DND-41 (cell line): ENCODE measurements at regions not wholly inside any gene's neighbourhood (a gene's known extent, or its start where the extent isn't known, plus 50 kb on each side); places are given as distances from the start of the nearest gene placed in this dataset.

Experiments
- ATAC-seq: fragments of 200-7000 bp; cut with Tn5 transposase; 3 replicates; pipeline ENCODE4 v1.9.1; 2021; ENCODE audit warnings: low read depth; ENCODE audit not compliant: insufficient read depth
- DNase-seq: peaks from one replicate; pipeline ENCODE4 v3.0.0-alpha.2; 2020
- H2AFZ ChIP-seq: 2 replicates; pipeline ENCODE4 v1.6.0; 2012; ENCODE audit warnings: low read depth, low read length
- H3K27ac ChIP-seq: 2 replicates; pipeline ENCODE4 v1.5.1; 2012; ENCODE audit warnings: low read length, inconsistent platforms
- H3K27me3 ChIP-seq: fragments of 200-600 bp; sonication (generic); 2 replicates; pipeline ENCODE4 v1.6.0; 2012; ENCODE audit warnings: low read length, mild to moderate bottlenecking, inconsistent platforms; ENCODE audit not compliant: insufficient read depth, poor library complexity
- H3K36me3 ChIP-seq: 2 replicates; pipeline ENCODE4 v1.5.1; 2012; ENCODE audit warnings: low read length, inconsistent platforms; ENCODE audit not compliant: insufficient read depth
- H3K4me1 ChIP-seq: 2 replicates; pipeline ENCODE4 v1.5.1; 2012; ENCODE audit warnings: mild to moderate bottlenecking, low read length; ENCODE audit not compliant: insufficient read depth
- H3K4me2 ChIP-seq: 2 replicates; pipeline ENCODE4 v1.6.0; 2012; ENCODE audit warnings: mild to moderate bottlenecking, moderate library complexity, low read length, inconsistent platforms; ENCODE audit not compliant: insufficient read depth
- H3K4me3 ChIP-seq, 2 experiments: fragments of 200-600 bp in 1 of 2; shearing (Covaris generic) in 1 of 2; 2 replicates each; pipeline ENCODE4 v1.5.1; 2012 to 2016; ENCODE audit warnings: inconsistent platforms in 2 of 2, low read length in 2 of 2, mild to moderate bottlenecking in 2 of 2, low read depth in 1 of 2, moderate library complexity in 1 of 2
- H3K79me2 ChIP-seq: 2 replicates; pipeline ENCODE4 v1.6.0; 2012; ENCODE audit warnings: low read length, inconsistent platforms; ENCODE audit not compliant: insufficient read depth
- H3K9ac ChIP-seq: 2 replicates; pipeline ENCODE4 v1.6.0; 2012; ENCODE audit warnings: low read depth, mild to moderate bottlenecking, inconsistent platforms, low read length, moderate library complexity
- H3K9me3 ChIP-seq: 2 replicates; pipeline ENCODE4 v1.5.1; 2012; ENCODE audit warnings: low read length, moderate library complexity, mild to moderate bottlenecking, inconsistent platforms; ENCODE audit not compliant: insufficient read depth, severe bottlenecking
- H4K20me1 ChIP-seq: 2 replicates; pipeline ENCODE4 v1.6.0; 2012; ENCODE audit warnings: low read length; ENCODE audit not compliant: insufficient read depth
- EZH2 ChIP-seq: IDR thresholded peaks from 3 replicates; pipeline ENCODE4 v1.6.1; 2012; ENCODE audit warnings: borderline replicate concordance, low read depth, mild to moderate bottlenecking, moderate library complexity, low read length, inconsistent platforms; ENCODE audit not compliant: severe bottlenecking
- TF ChIP-seq, protein P1 (sequence below): IDR thresholded peaks from 2 replicates; pipeline ENCODE4 v1.5.1; 2012; ENCODE audit warnings: borderline replicate concordance, low read length, moderate library complexity, mild to moderate bottlenecking; ENCODE audit not compliant: poor library complexity, severe bottlenecking; ENCODE audit errors: extremely low read depth

DNA sequence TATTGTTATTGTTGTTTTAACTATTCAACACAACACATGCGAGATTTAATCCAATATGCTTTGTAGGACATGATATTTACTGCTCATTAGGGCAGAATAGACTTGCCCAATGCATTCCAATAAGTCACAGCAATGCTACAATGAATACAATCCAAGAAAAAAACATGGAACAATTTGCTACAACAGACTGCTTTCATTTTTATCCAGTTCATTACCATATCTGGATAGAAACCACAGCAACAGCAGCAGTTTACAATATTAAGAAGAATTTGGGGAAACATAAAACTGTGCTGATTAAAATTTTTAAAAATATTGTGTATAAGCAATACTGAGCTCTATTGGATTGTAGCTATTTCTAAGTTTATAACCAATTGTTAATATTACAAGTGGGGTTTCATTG, 833.0 kb downstream of the DIAPH3 start:
- no peak for TF ChIP-seq EZH2
- TF ChIP-seq, protein P1, sequence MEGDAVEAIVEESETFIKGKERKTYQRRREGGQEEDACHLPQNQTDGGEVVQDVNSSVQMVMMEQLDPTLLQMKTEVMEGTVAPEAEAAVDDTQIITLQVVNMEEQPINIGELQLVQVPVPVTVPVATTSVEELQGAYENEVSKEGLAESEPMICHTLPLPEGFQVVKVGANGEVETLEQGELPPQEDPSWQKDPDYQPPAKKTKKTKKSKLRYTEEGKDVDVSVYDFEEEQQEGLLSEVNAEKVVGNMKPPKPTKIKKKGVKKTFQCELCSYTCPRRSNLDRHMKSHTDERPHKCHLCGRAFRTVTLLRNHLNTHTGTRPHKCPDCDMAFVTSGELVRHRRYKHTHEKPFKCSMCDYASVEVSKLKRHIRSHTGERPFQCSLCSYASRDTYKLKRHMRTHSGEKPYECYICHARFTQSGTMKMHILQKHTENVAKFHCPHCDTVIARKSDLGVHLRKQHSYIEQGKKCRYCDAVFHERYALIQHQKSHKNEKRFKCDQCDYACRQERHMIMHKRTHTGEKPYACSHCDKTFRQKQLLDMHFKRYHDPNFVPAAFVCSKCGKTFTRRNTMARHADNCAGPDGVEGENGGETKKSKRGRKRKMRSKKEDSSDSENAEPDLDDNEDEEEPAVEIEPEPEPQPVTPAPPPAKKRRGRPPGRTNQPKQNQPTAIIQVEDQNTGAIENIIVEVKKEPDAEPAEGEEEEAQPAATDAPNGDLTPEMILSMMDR, result no peak
- no peaks in the 10 kb centered on the region for H4K20me1 ChIP-seq
- H3K79me2 ChIP-seq, result no peaks in the 10 kb centered on the region
- H3K27me3 ChIP-seq, result no peaks in the 10 kb centered on the region
- no peak for ATAC-seq
- H3K36me3 ChIP-seq, result no peaks in the 10 kb centered on the region
- no peaks in the 10 kb centered on the region for H3K9me3 ChIP-seq
- no peak for DNase-seq
- H3K9ac ChIP-seq, result no peak overlapping the region
- no peaks in the 10 kb centered on the region for H3K4me1 ChIP-seq
- no peak overlapping the region for H3K4me3 ChIP-seq
- no peak overlapping the region for H3K27ac ChIP-seq
- no peak overlapping the region for H3K4me2 ChIP-seq
- no peak overlapping the region for H2AFZ ChIP-seq

DNA sequence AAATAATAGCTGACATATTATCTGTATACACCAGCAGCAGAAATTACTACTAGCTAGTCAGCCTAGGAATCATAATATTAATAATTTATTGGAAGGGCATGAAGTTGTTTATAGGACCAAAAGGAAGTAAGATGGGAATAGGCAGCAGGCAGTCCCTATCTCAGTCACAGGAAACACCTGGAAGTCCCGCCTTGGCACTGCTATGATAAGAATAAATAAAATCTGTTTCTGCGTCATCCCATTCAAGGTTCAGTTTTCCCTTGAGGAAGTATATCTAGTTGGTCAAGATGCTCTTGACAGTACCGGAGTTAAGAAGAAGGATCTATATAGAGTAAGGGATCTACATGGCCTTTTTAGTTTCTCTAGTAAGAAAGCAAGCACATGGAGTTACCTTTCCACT, 830.8 kb downstream of the DIAPH3 start:
- no peaks in the 10 kb centered on the region for H3K27me3 ChIP-seq
- H2AFZ ChIP-seq, result no peak overlapping the region
- DNase-seq (no peak), ATAC-seq (no peak)
- no peaks in the 10 kb centered on the region for H3K79me2 ChIP-seq
- H3K36me3 ChIP-seq, result no peaks in the 10 kb centered on the region
- no peaks in the 10 kb centered on the region for H4K20me1 ChIP-seq
- H3K4me1 ChIP-seq, result no peaks in the 10 kb centered on the region
- H3K27ac ChIP-seq, result no peak overlapping the region
- no peaks in the 10 kb centered on the region for H3K9me3 ChIP-seq
- no peak overlapping the region for H3K4me2 ChIP-seq
- TF ChIP-seq, protein P1, result no peak
- no peak for TF ChIP-seq EZH2
- no peak overlapping the region for H3K9ac ChIP-seq
- H3K4me3 ChIP-seq, result no peak overlapping the region

DNA sequence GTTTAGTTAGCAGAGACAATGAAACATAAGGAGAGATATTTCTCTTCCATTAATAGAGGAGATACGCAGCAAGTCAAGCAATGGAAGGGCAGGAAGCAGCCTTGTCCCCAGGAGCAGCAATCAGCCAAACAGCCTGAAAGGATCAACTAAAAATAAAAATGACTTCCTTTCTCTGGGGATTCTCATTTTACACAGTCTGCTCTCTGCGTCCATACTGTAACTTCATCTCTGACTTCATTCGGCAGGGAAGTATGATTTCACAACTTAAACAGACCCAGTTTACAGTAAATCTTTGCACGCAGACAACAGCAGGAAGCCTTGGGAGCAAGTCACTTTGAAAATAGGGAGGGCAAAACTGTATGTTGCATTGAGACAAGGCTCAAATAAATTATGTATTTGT, 826.7 kb downstream of the DIAPH3 start:
- no peak for DNase-seq
- H2AFZ ChIP-seq, result no peak overlapping the region

More for the DNA sequence above, 826.7 kb downstream of the DIAPH3 start:
- ATAC-seq, result no peak
- no peak for TF ChIP-seq EZH2
- TF ChIP-seq, protein P1, result no peak
- Histone ChIP-seq H3K4me1 (no peaks in the 10 kb centered on the region), H3K79me2 (no peaks in the 10 kb centered on the region), H3K9me3 (no peaks in the 10 kb centered on the region), H3K4me3 (no peak overlapping the region), H3K27me3 (no peaks in the 10 kb centered on the region), H3K36me3 (no peaks in the 10 kb centered on the region), H3K27ac (no peak overlapping the region), H4K20me1 (no peaks in the 10 kb centered on the region), H3K9ac (no peak overlapping the region), H3K4me2 (no peak overlapping the region)
